Left ventricle myocardium superior (tissue), 1 donor: ENCODE measurements at regions not wholly inside any gene's neighbourhood (a gene's known extent, or its start where the extent isn't known, plus 50 kb on each side); places are given as distances from the start of the nearest gene placed in this dataset.
A peak's percentile ranks its signal among the peaks of the same experiment; 100 is the strongest.
"Not testable (repeated sequence)": the region's sequence is repeated elsewhere in the genome, so short reads cannot be mapped to it uniquely, and the experiment has no call there.

Experiments
- ATAC-seq: fragments of 200-7000 bp; cut with Tn5 transposase; one replicate; pipeline ENCODE4 v1.9.1; 2020; ENCODE audit warnings: mild to moderate bottlenecking, moderate library complexity
- DNase-seq: peaks from one replicate; pipeline ENCODE4 v3.0.0-alpha.2; 2020
- intact Hi-C: fragments of 100-400 bp; cut with micrococcal nuclease; formaldehyde crosslinking; loops from one replicate; pipeline ENCODE4 v1.11.0; 2022
- donor health status: DM: no; HTN: yes; CAD: no; lungs with severe emphysema.

- DNase-seq (no peak), ATAC-seq (no peak)
- intact Hi-C loops, result no loop called here
Measured at GRCh38 chr11:15667127-15667725, 552.5 kb downstream of the INSC start.

DNA sequence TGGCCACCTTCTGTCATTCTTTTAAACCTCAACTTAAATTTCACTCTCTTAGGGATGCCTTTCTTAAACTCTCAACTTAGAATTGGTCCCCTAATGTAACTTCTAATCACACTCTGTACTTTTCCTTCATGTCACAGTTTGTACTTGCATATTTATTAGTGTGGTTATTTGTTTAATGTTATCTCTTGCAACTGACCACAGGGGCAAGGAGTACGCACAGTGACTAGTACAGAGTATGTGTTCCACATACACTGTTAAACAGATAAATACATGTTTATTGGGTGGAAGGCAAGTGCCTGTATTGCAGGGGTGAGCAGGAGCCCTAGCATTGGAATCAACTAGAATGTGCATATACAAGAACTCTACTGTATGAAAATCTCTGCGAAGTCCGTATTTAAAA is 554.0 kb downstream of the INSC start:
- DNase-seq (no peak), ATAC-seq (no peak)
- intact Hi-C loops, result no loop called here

GRCh38 chr11:15670520-15671070 is 555.9 kb downstream of the INSC start:
- ATAC-seq, result peak; percentile 33
- no peak for DNase-seq
- intact Hi-C loops, result no loop called here

DNA sequence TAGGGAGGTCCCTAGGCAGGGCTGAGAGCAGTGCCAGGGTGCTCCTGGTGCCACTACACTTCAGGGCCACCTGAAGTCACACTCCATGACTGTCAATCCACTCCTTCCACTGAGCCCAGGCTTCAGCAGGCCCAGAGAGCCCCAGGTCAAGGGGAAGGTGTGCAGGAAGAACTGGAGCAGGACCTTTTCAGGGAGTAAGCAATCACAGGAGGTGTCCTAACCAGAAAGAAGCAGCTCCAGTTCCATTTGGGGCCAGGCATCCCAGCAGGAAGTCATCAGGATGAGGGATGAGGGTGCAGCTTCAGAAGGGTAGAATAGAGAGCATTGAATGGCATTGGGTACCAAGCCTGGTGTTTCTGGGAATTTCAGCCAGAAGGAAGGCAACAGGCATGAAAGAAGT is 556.5 kb downstream of the INSC start:
- ATAC-seq (no peak), DNase-seq (no peak)
- intact Hi-C loops, result no loop called here

- ATAC-seq (no peak), DNase-seq (no peak)
- intact Hi-C loops, result no loop called here
Measured at GRCh38 chr11:15672825-15673224, 558.1 kb downstream of the INSC start.

DNA sequence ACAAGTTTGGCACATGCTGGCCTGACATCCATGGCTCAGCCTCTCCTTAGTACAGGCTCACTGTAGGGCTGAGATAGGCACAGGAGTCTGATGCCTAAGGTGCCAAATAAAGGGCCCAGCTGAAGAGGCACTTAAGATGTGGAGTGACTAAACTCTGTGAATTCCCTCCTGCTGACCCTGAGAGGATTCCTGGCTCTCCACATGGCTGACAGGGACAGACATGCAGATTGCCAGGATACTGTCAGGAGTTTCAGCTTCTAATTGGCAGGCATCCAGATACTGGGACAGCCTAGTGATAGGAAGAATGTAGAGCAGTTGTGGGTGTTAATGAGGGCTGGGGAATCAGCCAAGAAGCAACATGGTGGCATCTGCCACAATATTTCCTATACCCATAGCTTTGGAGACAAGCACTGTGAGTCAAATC is 558.7 kb downstream of the INSC start:
- no peak for DNase-seq
- peak; percentile 93 for ATAC-seq
- intact Hi-C loops, result no loop called here

- DNase-seq (no peak), ATAC-seq (no peak)
- intact Hi-C loops, result no loop called here
Measured at GRCh38 chr11:15674756-15675155, 560.0 kb downstream of the INSC start.

GRCh38 chr11:15675683-15676082 is 561.0 kb downstream of the INSC start:
- no peak for ATAC-seq
- DNase-seq, result no peak
- intact Hi-C loops, result no loop called here

DNA sequence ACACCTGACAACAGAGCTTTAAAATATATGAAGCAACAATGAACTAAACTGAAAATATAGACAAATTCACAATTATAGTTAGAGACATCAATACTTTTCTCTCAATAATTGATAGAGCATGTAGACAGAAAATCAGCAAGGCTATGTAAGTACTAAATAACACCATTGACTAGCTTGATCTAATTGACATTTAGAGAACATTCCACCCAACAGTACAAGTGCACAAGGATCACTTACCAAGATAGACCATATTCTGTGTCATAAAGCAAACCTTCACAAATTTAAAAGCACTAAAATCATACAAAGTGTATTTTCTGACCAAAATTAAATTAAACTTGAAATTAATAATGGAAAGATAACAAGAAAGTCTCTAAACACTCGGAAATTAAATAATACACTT is 562.5 kb downstream of the INSC start:
- DNase-seq, result no peak
- ATAC-seq, result no peak
- intact Hi-C loops, result no loop called here

- intact Hi-C loops, result no loop called here
- ATAC-seq (no peak), DNase-seq (no peak)
Measured at GRCh38 chr11:15683528-15683927, 568.8 kb downstream of the INSC start.

- intact Hi-C loops, result no loop called here
- no peak for ATAC-seq
- no peak for DNase-seq
Measured at GRCh38 chr11:15685306-15685705, 570.6 kb downstream of the INSC start.

- DNase-seq, ATAC-seq, intact Hi-C loops: not testable (repeated sequence)
Measured at GRCh38 chr11:15686259-15686658, 571.5 kb downstream of the INSC start.

GRCh38 chr11:15687342-15687741 is 572.6 kb downstream of the INSC start:
- intact Hi-C loops, result no loop called here
- ATAC-seq (no peak), DNase-seq (no peak)

DNA sequence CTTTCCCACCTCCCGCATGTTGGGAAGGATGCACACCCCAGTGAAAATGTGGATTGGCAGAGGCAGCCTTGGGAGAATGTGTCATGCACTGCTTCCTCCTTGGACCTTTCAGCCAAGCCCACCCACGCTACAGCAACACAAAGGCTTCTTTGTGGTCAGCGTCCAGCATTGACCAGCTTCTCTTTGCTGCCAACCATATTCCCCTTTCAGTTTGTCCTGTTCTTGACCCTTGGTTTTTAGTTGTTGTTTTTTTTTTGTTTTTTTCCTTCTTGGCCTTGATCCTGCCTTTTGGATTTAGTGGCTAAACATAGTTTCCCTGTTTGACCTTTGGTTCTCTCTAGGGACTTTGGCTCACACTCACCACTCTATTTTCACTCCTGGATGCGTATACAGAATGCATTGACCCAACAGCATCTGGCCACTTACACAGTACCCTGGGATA is 573.6 kb downstream of the INSC start:
- DNase-seq (peak; percentile 74), ATAC-seq (peak; percentile 93)
- intact Hi-C loops, result no loop called here

- intact Hi-C loops, result no loop called here
- ATAC-seq (no peak), DNase-seq (no peak)
Measured at GRCh38 chr11:15690320-15690719, 575.6 kb downstream of the INSC start.

DNA sequence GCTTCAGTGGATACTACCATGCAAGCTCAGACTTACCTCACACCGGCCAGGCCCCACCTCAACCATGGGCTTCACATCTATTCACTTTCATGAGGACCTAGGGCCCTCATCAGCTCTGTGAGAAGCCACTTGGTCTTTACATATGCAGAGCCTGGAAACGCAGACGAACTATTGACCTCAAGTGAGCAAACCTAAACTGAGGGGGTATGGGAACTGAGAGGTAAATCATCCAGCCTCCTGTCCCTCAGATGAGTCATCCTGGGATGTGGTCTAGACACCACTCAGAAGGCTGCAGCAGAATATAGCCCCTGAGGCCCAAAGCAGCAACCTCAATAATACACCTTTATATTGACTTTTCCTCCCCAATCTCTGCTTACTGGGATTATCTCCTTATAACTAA is 578.0 kb downstream of the INSC start:
- intact Hi-C loops, result no loop called here
- no peak for DNase-seq
- ATAC-seq, result no peak

GRCh38 chr11:15695096-15695721 is 580.5 kb downstream of the INSC start:
- ATAC-seq (no peak), DNase-seq (no peak)
- intact Hi-C loops, result no loop called here

GRCh38 chr11:15696069-15696468 is 581.3 kb downstream of the INSC start:
- intact Hi-C loops, result no loop called here
- no peak for ATAC-seq
- no peak for DNase-seq

- intact Hi-C loops, result no loop called here
- DNase-seq (no peak), ATAC-seq (no peak)
Measured at GRCh38 chr11:15697437-15698236, 582.9 kb downstream of the INSC start.

GRCh38 chr11:15698855-15699254 is 584.1 kb downstream of the INSC start:
- no peak for DNase-seq
- no peak for ATAC-seq
- intact Hi-C loops, result no loop called here
